Esophagus squamous epithelium (tissue), 4 donors: ENCODE measurements at regions not wholly inside any gene's neighbourhood (a gene's known extent, or its start where the extent isn't known, plus 50 kb on each side); places are given as distances from the start of the nearest gene placed in this dataset.

Experiments
- POLR2A ChIP-seq, 4 donors: fragments of 450-650 bp; IDR thresholded peaks; one replicate each; pipeline ENCODE4 v1.6.1; 2017; ENCODE audit warnings: antibody characterized with exemption in 4 of 4, mild to moderate bottlenecking in 4 of 4, moderate library complexity in 3 of 4
- TF ChIP-seq, protein P1 (sequence below), 6 experiments: fragments of 450-650 bp in 4 of 6; fragments of 200-600 bp in 2 of 6; sonication (generic) in 2 of 6; IDR thresholded peaks; one replicate each; pipeline ENCODE4 v1.5.1; 2016 to 2019; ENCODE audit warnings: antibody characterized with exemption in 6 of 6, mild to moderate bottlenecking in 4 of 6, moderate library complexity in 4 of 6

DNA sequence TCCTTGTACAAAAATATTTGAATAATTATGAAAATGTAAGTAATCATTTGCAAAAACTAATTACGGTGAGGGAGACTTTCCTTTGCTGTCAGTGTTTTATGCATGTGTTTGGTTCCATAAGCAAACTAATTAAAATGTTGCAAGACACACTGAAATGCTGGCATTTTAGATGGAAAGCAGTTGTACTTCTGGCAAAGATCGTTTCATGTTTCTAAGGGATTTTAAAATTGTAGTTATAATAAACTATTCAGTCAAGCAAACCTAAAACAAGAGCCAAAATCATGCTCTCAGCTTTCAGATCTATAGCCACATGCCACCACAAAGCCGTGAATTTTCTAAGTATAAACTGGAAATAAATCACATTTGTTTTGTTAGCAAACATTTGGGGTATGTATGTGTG is 240.1 kb upstream of the ZNF385D start:
- TF ChIP-seq, protein P1, sequence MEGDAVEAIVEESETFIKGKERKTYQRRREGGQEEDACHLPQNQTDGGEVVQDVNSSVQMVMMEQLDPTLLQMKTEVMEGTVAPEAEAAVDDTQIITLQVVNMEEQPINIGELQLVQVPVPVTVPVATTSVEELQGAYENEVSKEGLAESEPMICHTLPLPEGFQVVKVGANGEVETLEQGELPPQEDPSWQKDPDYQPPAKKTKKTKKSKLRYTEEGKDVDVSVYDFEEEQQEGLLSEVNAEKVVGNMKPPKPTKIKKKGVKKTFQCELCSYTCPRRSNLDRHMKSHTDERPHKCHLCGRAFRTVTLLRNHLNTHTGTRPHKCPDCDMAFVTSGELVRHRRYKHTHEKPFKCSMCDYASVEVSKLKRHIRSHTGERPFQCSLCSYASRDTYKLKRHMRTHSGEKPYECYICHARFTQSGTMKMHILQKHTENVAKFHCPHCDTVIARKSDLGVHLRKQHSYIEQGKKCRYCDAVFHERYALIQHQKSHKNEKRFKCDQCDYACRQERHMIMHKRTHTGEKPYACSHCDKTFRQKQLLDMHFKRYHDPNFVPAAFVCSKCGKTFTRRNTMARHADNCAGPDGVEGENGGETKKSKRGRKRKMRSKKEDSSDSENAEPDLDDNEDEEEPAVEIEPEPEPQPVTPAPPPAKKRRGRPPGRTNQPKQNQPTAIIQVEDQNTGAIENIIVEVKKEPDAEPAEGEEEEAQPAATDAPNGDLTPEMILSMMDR (IDR thresholded peaks at IDR 0.05) = no peak
- no peak for TF ChIP-seq POLR2A (IDR thresholded peaks at IDR 0.05)
